ENCODE measurements at regions not wholly inside any gene's neighbourhood (a gene's known extent, or its start where the extent isn't known, plus 50 kb on each side); places are given as distances from the start of the nearest gene placed in this dataset.

DNA sequence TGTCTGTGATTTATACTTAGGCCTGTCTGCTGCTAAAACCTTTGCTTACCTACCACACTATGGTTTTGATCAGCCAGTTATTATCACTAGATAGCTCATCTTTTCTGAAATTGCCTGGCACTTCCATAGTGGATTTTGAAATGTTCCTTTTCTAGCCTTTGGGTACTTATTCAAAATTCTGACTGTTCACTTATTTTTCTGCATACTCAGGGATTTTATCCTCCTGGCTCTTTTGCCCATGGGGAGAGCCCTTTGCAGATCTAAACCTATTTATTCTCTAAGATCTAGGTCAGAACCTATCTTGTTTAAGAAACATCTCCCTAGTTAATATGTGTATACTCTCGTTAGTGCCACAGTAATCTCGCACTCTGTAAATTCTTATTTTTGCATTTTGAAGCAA, 103.5 kb upstream of the C9orf72 start:
- TF ChIP-seq, protein P1, sequence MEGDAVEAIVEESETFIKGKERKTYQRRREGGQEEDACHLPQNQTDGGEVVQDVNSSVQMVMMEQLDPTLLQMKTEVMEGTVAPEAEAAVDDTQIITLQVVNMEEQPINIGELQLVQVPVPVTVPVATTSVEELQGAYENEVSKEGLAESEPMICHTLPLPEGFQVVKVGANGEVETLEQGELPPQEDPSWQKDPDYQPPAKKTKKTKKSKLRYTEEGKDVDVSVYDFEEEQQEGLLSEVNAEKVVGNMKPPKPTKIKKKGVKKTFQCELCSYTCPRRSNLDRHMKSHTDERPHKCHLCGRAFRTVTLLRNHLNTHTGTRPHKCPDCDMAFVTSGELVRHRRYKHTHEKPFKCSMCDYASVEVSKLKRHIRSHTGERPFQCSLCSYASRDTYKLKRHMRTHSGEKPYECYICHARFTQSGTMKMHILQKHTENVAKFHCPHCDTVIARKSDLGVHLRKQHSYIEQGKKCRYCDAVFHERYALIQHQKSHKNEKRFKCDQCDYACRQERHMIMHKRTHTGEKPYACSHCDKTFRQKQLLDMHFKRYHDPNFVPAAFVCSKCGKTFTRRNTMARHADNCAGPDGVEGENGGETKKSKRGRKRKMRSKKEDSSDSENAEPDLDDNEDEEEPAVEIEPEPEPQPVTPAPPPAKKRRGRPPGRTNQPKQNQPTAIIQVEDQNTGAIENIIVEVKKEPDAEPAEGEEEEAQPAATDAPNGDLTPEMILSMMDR (IDR thresholded peaks at IDR 0.05; ENCODE audit: low read depth, low read length), result no peak
- TF ChIP-seq EZH2phosphoT487 (IDR thresholded peaks at IDR 0.05; ENCODE audit: low read depth), result no peak
